GM18499 (cell line): ENCODE measurements at regions not wholly inside any gene's neighbourhood (a gene's known extent, or its start where the extent isn't known, plus 50 kb on each side); places are given as distances from the start of the nearest gene placed in this dataset.

ENCODE experiments used
- ATAC-seq: cut with Tn5 transposase; IDR thresholded peaks from one replicate; pipeline ENCODE4 v1.9.1; 2021; ENCODE audit warnings: moderate number of reproducible peaks; ENCODE audit not compliant: insufficient read depth, unreplicated experiment

- ATAC-seq: no peak
Observed at GRCh38 chr4:13836946-13837912, 209.7 kb upstream of the BOD1L1 start.

- ATAC-seq: no peak
Observed at GRCh38 chr4:13840502-13841190, 213.1 kb upstream of the BOD1L1 start.

DNA sequence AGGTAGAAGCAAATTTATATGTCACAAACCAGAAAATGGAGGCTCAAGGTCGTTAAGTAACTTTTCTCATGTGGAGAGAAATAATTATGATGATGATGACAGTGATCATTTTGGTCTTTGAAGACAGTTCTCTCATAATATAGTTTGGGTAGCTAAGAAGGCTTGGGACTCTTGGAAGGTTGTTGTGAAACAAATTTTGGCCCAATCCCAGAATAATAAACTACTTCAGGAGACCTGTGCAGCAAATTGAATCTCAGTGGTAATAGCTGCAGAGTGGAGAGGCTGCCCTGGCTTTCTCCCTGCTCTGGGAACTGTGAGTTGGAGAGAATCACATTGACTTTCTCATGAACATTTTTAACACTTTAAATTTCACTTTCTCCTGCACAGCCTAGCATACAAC is 217.2 kb upstream of the BOD1L1 start:
- no peak for ATAC-seq

- no peak for ATAC-seq
Observed at GRCh38 chr4:13849778-13850177, 222.3 kb upstream of the BOD1L1 start.

DNA sequence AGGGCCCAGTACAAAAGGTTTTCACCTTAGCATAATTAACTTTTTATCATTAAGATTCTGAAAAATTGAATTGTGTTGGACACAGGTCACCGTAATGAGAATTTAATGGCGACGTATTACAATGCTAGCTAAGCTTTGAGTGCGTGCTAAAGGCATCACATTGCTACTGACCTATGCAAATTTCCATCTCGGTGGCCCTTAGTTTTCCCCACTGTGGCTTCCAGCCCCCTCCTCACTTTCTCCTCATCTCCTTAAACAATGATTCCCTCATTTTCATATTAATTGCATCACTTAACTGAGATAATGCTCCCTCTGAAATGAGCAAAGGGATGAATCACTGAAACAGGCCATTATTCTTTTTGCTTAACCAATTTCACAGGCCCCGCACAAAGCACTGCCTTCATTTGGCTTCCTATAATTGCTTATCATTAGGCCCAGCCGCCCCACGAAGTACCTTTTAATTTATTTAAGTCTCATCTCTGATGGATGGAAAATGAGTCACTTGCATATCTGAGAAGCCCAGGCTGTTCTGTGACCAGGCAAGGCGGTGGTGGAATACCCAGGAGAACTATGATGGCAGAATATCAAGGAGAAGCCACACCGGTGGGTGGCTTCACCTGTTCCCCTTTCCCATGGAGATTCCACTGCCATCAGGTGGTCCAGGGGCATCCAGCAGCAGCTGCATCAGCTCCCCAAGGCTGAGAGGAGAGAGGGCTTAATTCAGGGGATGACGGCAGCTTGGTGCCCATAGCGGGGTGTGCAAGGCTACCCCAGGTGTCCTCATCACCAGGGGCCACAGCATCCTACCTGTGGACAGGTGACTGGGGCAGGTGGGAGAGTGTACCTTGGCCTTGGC is 223.8 kb upstream of the BOD1L1 start:
- ATAC-seq: no peak

GRCh38 chr4:13852411-13852810 is 224.9 kb upstream of the BOD1L1 start:
- ATAC-seq: no peak

DNA sequence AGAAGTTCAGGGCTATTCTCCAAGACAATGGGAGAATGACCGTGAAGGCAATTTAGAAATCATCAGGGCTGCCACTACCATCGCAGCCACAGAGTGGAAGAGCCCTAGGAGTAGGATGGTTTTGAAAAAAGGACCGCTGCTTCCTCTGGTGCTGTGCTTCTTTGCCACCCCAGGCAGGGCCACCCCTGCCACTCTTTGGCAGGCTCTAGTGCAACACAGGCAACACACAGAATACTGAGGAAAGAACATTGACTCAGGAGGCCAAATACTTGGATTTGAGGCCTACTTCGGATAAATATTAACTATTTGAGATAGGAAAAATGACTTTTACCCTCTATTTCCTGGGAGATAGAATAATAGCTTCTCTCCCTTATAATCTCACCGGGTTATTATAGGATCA is 228.9 kb upstream of the BOD1L1 start:
- ATAC-seq: no peak

DNA sequence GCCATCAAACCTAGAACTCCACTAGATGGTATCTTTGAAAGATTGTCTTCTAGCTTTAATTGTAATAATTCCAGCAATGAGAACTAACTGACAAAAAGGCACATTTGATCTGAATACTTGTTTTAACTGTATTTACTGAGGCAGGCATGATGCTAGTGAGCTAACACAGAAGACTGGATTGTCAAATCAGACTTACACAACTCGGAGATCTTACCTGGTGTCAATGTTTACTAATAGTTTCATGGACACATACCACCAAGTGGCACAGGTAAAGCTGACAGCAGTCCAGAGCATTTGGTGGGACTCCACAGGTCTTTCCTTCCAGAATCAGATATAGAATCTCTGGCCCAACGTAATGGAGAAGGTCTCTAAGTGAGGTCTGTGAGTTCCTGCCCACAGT is 229.9 kb upstream of the BOD1L1 start:
- ATAC-seq: no peak

DNA sequence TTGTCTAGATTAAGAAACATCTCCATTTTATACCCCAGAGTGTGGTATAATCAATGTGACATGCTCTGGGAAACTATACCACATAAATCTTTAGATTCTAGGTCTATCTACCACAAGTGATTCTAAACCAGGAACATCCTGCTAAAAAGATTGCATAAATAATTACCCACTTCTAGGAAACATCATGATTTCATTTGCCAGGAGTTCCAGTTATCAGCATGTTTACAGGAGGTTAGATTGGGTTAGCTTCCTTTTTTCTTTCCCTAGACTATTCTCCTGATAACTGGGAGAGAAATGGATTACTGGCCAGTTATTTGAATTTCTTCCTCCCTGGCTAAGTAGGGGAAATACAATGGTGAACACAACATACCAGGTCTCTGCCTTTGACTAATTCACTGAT is 230.3 kb upstream of the BOD1L1 start:
- ATAC-seq: no peak

- ATAC-seq: no peak
Observed at GRCh38 chr4:13859423-13859822, 231.9 kb upstream of the BOD1L1 start.

DNA sequence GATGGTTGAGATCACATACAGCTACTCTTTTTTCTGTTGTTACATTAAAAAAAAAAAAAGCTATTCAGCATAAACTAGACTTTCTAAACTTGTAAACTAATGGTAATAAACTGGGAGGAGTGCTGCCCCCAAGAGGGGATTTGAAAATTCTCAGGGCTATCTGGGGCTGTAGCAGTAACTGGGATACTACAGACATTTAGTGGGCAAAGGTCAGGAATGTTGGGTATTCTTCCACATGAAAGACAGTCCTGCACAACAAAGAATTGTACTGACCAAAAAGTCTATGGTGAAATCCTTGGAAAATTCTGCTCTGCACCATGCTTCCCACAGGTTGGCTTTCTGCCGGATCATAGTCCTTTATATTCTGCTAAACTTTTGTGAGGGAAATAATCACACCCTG is 232.6 kb upstream of the BOD1L1 start:
- no peak for ATAC-seq

GRCh38 chr4:13865871-13866669 is 238.5 kb upstream of the BOD1L1 start:
- ATAC-seq: no peak

- ATAC-seq: no peak
Observed at GRCh38 chr4:13866881-13867280, 239.4 kb upstream of the BOD1L1 start.

DNA sequence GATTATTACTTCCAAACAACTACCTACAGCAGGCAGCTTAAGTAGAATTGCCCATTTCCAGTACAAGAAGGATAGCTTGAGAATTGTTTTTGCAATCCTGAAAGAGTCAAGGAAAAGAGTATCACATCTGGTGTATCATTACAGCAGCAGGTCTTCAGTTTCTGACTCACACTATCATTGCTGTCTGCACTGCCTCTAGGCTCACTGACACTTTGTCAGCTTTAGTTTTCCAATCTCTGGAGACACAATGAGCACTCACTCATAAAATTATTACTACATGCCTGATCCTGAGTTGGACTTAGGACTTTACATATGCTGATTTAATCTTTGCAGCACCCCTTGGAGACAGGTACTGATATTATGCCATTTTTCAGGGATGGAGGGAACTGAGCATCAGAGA is 244.6 kb upstream of the BOD1L1 start:
- no peak for ATAC-seq

- no peak for ATAC-seq
Observed at GRCh38 chr4:13872955-13873354, 245.4 kb upstream of the BOD1L1 start.

DNA sequence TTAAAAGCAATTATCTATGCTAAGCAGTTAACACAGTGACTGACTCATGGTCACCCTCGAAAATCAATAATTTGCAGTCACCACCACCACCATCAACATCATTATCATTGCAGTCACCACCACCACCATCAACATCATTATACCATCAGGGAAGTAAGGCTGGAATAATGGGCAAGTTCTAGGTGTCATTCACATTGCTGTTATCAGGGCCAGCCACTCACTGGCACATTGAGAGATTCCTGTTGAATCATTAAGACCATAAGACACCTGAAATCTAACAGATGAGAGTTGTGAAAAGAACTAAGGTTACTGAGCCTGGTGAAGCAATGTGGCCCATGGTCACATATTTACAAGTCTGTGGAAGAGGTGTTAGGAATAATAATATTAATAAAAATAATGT is 247.7 kb upstream of the BOD1L1 start:
- ATAC-seq: no peak

GRCh38 chr4:13876131-13876530 is 248.6 kb upstream of the BOD1L1 start:
- ATAC-seq: no peak

GRCh38 chr4:13876940-13877339 is 249.4 kb upstream of the BOD1L1 start:
- no peak for ATAC-seq

DNA sequence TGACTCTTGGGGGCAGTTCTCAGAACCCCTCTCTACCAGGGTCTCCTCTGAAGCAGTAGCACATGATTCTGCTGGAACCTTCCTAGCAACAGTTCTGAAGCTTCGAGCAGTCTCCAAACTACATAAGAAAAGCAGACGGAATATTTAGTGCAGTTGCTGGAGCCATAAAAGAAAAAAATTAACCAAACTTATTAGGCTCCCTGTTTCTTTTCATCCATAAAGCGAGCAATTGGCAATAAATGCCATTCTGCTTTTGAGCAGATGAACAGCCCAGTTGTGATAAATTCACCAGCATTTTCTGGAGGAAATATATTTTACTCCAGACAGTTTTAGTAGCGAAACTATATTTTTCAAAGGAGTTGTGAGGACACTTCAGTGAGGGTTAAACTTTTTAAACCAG is 250.1 kb upstream of the BOD1L1 start:
- no peak for ATAC-seq

DNA sequence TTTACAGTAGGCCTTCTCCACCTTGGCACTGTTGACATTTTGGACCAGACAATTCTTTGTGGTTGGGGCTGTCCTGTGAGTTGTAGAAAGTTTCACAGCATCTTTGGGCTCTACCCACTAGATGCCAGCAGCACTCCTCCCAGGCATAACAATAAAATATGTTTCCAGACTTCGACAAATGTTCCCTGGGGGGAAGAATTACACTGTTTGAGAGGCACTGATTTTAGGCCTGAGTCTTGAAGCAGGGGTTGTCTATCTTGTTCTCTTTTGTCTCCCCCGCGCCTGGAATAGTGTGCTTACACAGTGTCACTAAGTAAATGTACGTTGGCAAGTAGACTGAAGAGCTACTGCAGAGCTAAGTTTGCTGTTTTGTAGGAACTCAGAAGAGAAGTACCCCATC is 254.4 kb upstream of the BOD1L1 start:
- ATAC-seq: no peak
